Stimulated activated CD4-positive, alpha-beta T cell treated with anti-CD3 and anti-CD28 coated beads, Interleukin-1b, Interleukin-23, amount 100 ng/mL, for 1 hour (primary cell): ENCODE measurements at regions not wholly inside any gene's neighbourhood (a gene's known extent, or its start where the extent isn't known, plus 50 kb on each side); places are given as distances from the start of the nearest gene placed in this dataset.

Source experiments
- DNase-seq, 2 donors: peaks; one replicate each; pipeline ENCODE4 v3.0.0-alpha.2; 2020; ENCODE audit warnings: low read depth in 2 of 2

- no peak for DNase-seq
These were observed 1119.9 kb upstream of the AUTS2 start for GRCh38 chr7:68478326-68478725.

- no peak for DNase-seq
These were observed 1115.5 kb upstream of the AUTS2 start for GRCh38 chr7:68482800-68483199.

- DNase-seq = no peak
These were observed 1113.5 kb upstream of the AUTS2 start for GRCh38 chr7:68484731-68485130.

GRCh38 chr7:68485253-68485917 lies 1112.9 kb upstream of the AUTS2 start:
- no peak for DNase-seq

GRCh38 chr7:68488341-68489060 lies 1109.8 kb upstream of the AUTS2 start:
- no peak for DNase-seq

GRCh38 chr7:68491523-68492358 lies 1106.5 kb upstream of the AUTS2 start:
- no peak for DNase-seq

GRCh38 chr7:68492359-68492690 lies 1106.0 kb upstream of the AUTS2 start:
- DNase-seq = no peak

GRCh38 chr7:68503400-68503799 lies 1094.9 kb upstream of the AUTS2 start:
- DNase-seq = no peak

GRCh38 chr7:68504716-68505115 lies 1093.6 kb upstream of the AUTS2 start:
- DNase-seq = no peak

- DNase-seq = no peak
These were observed 1092.6 kb upstream of the AUTS2 start for GRCh38 chr7:68505721-68506120.

- no peak for DNase-seq
These were observed 1090.6 kb upstream of the AUTS2 start for GRCh38 chr7:68507668-68508067.

GRCh38 chr7:68509054-68509453 lies 1089.2 kb upstream of the AUTS2 start:
- DNase-seq = no peak

- DNase-seq = no peak
These were observed 1088.7 kb upstream of the AUTS2 start for GRCh38 chr7:68509603-68510002.

- no peak for DNase-seq
These were observed 1087.0 kb upstream of the AUTS2 start for GRCh38 chr7:68511281-68511680.

GRCh38 chr7:68512466-68512865 lies 1085.8 kb upstream of the AUTS2 start:
- no peak for DNase-seq

GRCh38 chr7:68518060-68518459 lies 1080.2 kb upstream of the AUTS2 start:
- DNase-seq = no peak

- no peak for DNase-seq
These were observed 1074.1 kb upstream of the AUTS2 start for GRCh38 chr7:68524126-68524525.

GRCh38 chr7:68529221-68529620 lies 1069.1 kb upstream of the AUTS2 start:
- no peak for DNase-seq

GRCh38 chr7:68535266-68535665 lies 1063.0 kb upstream of the AUTS2 start:
- DNase-seq = no peak

- no peak for DNase-seq
These were observed 1061.1 kb upstream of the AUTS2 start for GRCh38 chr7:68537051-68537773.

GRCh38 chr7:68537774-68538071 lies 1060.6 kb upstream of the AUTS2 start:
- DNase-seq = no peak

GRCh38 chr7:68542831-68543230 lies 1055.4 kb upstream of the AUTS2 start:
- no peak for DNase-seq
